HS-5 (cell line): ENCODE measurements at regions not wholly inside any gene's neighbourhood (a gene's known extent, or its start where the extent isn't known, plus 50 kb on each side); places are given as distances from the start of the nearest gene placed in this dataset.
A peak's percentile ranks its signal among the peaks of the same experiment; 100 is the strongest.
"Not testable (repeated sequence)": the region's sequence is repeated elsewhere in the genome, so short reads cannot be mapped to it uniquely, and the experiment has no call there.

Source experiments
- DNase-seq: peaks from one replicate; pipeline ENCODE4 v3.0.0-alpha.2; 2012; ENCODE audit warnings: low read depth

GRCh38 chr1:67530071-67530470, 99.9 kb upstream of the SERBP1 start:
- no peak for DNase-seq

- DNase-seq, result peak; percentile 61
Measured at GRCh38 chr1:67532452-67533216, 102.4 kb upstream of the SERBP1 start.

- DNase-seq, result no peak
Measured at GRCh38 chr1:67534627-67535065, 104.4 kb upstream of the SERBP1 start.

- peak; percentile 61 for DNase-seq
Measured at GRCh38 chr1:67535474-67535873, 105.3 kb upstream of the SERBP1 start.

DNA sequence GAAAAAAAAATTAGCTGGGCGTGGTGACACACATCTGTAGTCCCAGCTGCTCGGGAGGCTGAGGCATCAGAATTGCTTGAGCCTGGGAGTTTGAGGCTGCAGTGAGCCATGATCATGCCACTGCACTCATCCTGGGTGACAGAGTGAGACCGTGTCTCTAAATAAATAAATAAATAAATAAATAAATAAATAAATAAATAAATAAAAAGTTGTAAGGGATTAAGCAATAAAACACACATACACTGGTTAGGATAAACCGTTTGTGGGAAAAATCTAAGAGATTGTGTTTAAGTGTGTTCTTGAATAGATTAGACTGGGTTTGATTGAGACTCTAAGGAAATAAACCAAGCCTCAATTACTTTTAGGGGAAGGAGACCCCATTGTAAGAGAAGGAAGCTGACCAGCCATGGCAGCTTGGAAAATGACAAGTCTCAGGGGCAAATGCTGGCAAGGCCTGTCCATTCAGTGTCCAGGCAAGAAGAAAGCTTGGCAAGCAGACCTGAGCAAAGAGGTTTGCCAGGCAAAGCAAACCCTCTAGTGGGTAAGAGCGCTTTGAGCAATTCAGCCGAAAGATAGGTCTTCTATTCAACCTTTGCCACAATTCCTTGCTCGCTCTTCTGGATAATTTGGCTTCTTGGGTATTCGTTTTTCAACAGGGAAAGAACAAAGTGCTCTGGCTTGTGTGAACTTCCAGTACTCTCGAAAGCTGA, 106.9 kb upstream of the SERBP1 start:
- no peak for DNase-seq

DNA sequence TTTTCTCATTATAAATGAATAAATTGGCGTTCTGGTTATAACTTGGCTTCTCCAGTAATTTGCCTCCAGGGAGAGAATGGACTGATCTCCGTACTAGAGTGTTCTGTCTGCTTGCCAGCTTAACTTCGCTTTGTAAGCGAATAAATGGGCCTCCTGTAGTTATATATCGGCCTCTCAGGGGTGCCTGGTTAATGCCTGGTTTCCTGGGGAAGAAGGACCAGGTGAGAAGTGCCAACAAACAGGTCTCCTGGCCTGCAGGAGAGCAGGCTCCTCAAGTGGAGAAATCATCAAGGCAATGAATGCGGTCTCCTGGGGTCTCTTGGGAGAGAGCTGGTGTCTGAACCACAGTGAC, 107.4 kb upstream of the SERBP1 start:
- DNase-seq, result no peak

- no peak for DNase-seq
Measured at GRCh38 chr1:67540025-67540732, 110.0 kb upstream of the SERBP1 start.

GRCh38 chr1:67540733-67541125, 110.5 kb upstream of the SERBP1 start:
- DNase-seq, result peak; percentile 66

DNA sequence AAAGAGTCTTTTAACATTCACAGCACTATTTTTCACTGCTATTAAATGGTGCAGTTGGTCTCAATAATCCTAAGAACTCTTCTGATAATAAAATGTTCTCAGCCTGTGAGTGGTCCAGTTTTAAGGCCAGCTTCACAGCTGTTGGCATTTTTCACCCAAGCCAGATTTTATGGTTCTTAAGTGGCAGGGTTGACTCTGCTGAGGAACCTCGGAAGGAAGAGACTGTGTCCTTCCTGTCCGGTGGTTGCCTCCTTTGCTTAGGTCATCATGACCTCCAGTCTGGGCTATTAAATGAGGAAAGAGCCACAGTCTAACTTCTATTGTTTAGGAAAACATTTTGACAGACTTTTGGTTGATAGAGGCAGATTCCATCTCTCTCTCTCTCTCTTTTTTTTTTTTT, 112.5 kb upstream of the SERBP1 start:
- DNase-seq, result no peak

DNA sequence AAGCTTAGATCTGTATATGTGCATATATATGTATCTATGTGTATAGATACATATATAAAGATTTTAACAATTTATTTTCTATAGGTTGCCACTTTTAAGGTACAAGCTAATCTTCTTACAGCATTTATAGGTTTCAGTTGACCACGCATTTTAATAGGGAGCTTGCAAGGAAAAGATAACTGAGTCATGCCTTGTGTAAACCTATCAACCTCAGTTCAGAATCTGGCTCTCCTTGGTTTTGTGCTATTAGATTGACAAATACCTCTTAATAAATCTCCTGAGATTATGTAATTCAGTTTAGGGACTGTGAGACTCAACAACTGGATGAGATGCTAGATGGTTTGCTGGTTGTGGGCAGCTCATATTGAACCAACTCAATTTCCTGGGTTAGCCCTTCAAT, 114.7 kb upstream of the SERBP1 start:
- no peak for DNase-seq

- no peak for DNase-seq
Measured at GRCh38 chr1:67545364-67545763, 115.2 kb upstream of the SERBP1 start.

DNA sequence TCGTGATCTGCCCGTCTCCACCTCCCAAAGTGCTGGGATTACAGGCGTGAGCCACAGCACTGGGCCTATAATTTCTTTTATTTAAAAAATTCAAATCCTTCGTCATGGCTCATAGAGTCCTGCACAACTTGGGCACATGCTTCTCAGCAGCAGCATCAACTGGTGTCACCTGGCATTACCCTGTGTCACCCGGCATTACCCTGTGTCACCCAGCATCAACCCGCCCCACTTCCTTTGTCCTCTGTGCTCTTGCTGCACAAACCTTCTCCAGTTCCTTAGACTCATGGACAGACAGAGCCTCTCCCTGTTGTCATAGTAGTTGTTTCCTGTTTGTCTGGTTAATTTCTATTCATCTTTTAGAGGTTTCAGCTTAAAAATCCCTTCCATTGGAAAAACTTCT, 121.2 kb upstream of the SERBP1 start:
- no peak for DNase-seq

DNA sequence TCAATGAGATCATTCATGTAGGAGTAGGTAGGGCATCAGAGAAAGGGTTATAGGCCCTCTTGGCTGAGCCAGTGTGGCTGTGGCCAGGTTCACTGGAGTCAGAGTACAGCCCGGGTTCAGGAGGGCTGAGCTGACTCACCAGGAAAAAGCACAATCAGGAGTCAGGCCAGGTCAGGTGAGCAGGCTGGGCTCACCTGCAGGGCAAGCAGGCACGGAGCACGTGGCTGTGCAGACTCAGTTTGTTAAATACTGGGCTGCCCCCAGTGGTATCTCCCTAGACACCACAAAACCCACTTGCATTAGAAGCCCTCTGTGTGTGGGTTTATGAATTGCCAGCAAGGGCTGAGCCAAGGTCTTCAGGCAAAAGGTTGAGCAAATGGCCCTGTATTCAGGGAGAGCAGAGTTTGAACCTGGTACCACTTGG, 122.1 kb upstream of the SERBP1 start:
- DNase-seq, result no peak

DNA sequence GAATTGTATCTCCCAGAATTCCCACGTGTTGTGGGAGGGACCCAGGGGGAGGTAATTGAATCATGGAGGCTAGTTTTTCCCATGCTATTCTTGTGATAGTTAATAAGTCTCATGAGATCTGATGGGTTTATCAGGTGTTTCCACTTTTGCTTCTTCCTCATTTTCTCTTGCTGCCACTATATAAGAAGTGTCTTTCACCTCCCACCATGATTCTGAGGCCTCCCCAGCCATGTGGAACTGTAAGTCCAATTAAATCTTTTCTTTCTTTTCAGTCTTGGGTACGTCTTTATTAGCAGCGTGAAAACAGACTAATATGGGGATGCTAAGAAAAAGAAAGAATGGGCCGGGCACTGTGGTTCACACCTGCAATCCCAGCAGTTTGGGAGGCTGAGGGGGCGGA, 124.0 kb upstream of the SERBP1 start:
- DNase-seq, result not testable (repeated sequence)

DNA sequence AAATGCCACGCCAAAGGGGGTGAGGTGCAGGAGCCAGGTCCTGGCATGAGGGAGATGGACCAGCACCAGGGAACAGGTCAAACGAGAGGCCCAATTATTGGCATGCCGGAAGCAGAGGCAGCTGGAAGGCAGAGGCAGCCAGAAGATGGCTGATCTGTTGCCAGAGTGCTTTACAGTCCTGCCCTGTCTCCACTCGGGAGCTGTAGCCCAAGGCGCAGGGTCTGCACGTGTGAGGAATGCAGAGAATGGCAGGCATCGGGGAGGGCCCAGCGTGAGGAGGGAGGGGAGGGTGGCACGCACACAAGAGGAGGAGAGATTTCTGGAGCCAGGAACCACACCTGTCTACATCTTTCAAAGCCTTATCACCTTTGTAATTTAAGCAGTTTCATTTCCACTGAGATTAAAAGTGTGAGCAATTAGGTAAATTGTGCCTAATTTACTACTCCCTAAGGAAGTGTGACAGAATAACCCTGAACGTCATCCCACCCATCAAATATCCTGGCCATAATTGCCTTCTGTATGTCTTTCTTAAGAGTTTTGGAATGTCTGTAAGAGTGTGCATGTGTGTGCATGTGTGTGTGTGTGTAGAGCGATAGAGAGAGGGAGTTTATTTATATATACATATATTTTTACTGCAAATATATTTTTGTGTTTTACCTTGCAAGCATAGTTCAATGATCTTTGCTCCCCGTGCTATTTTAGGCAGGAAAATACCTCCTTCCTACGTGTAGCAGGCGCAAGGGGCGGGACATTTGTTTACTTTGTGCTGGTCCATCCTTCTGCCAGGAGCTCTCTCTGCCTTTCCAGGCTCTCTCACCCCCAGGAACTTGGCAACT, 125.5 kb upstream of the SERBP1 start:
- DNase-seq, result no peak

DNA sequence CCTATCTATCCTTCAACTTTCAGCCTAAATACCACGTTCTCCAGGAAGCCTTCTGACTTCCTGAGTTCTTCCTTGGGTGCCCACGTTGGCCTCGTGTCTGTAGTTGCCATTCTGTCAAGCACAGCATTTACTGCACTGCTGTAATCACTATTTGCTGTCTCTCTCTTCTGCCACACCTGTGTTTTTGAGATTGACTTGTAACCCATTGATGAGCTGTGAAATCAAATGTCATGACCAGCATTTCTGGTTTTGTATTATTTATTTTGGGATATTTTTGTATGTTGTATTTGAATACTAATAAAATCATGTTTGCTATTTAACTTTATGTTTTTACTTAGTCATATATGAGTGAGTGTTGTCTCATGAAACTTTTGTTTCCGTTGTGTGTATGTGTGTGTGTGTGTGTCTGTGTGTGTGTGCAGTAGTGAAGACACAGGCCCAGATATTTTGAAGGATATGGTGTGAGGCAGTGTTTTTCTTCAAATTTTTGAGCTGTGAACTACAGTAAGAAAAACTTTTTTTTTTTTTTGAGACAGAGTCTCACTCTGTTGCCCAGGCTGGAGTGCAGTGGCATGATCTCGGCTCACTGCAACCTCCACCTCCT, 126.2 kb upstream of the SERBP1 start:
- DNase-seq, result no peak

DNA sequence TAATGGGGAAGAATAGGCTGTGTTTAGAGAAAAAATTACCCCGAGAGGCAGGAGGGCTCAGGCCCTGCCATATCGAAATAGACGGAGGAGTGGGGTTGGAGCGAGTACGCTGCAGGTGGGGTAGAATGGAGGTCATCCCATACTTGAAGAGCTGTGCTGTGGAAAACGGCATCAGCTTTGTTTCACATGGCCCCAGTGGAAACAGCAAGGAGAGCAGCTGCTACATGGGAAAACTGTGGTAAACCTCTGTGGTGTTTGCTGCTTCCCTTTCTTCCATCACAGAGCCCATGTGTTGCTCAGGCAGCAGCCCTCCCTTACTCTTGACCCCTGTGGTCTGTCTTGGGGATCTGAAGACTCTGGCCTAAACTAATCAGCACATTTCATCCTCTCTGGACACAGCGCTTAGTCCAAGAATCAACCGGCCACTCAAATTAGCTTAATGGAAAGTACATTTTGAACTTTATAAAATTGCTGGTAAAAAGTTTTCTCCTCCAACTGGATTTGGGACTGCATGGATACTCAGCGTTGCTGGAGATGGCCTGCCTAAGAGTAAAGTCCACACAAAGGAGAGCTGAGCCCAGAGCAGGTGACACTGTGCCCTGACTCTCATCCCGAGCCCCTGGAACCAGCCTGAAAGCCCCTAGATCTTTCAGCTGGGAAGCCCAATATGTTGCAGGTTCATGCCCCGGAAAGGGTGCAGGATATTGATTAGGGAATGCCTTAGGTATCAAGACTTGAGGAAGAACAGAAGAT, 127.1 kb upstream of the GADD45A start:
- no peak for DNase-seq

DNA sequence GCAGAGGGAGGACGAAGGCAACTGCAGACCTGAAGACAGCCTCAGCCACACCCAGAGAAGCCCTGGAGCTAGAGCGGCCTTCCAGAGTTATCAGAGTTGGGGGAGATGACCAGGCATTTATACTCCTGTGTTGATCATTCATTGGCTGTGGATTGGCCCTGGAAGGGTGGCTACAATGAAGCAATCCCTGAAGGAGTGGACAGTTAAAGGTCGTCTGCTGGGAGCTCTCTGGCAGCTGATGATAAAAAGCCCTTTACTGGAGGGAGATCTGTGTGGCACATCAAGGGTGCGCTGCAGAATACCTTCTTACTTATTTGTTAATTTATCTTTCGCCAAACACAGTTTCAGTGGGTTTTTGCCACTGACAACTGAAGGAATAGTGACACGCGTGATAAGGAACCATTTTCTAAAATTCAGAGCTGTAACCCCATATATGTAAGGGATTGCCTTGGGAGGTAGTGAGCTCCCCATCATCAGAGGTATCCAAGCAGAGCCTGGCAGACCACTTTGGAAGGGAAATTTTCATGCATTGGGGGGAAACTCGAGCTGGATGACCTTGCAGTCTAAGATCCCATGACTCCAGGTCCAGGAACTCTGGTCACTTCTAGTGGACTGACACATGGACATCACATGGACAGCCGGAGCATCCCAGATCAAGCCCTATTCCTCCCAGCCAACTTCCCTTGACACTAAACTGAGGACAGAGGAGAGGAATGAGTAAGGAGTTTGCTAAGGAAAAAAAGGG, 126.4 kb upstream of the GADD45A start:
- DNase-seq, result no peak

- DNase-seq, result no peak
Measured at GRCh38 chr1:67559222-67559700, 125.7 kb upstream of the GADD45A start.
